ENCODE measurements at regions not wholly inside any gene's neighbourhood (a gene's known extent, or its start where the extent isn't known, plus 50 kb on each side); places are given as distances from the start of the nearest gene placed in this dataset.

GRCh38 chr16:52787709-52788108 is 240.8 kb upstream of the TOX3 start (continued):
- TF ChIP-seq ZNF462 (CRISPR knock-in tag; IDR thresholded peaks at IDR 0.05) = no peak

GRCh38 chr16:52786091-52786490 is 239.1 kb upstream of the TOX3 start:
- Mint-ChIP-seq H3K27ac (no peak overlapping the region), H3K4me1 (peaks cover 16% of the 10 kb centered on the region), H3K9me3 (no peaks in the 10 kb centered on the region), H3K27me3 (ENCODE audit: insufficient read depth, low read depth, poor library complexity) (no peaks in the 10 kb centered on the region), H3K4me3 (no peak overlapping the region), H3K36me3 (ENCODE audit: low read depth) (peaks cover 2% of the 10 kb centered on the region; the same call in 1 of the 3 replicates)
- Histone ChIP-seq H3F3A (replicated peaks; ENCODE audit: low read depth) (no peaks in the 10 kb centered on the region), H2AFZ (peak overlapping the region; percentile 72), H3K9me2 (ENCODE audit: insufficient read depth) (peaks cover 16% of the 10 kb centered on the region; the same call in 1 of the 2 replicates), H3K36me3 (ENCODE audit: insufficient read depth) (no peaks in the 10 kb centered on the region), H3K27ac (ENCODE audit: low read depth) (no peak overlapping the region), H4K20me1 (replicated peaks; ENCODE audit: insufficient read depth) (no peaks in the 10 kb centered on the region), H3K27me3 (ENCODE audit: insufficient read depth) (no peaks in the 10 kb centered on the region), H3K4me2 (no peak overlapping the region), H3K4me3 (no peak overlapping the region), H3K79me2 (replicated peaks; ENCODE audit: insufficient read depth) (no peaks in the 10 kb centered on the region), H3K4me1 (ENCODE audit: insufficient read depth) (no peaks in the 10 kb centered on the region; the same call in 1 of the 2 replicates)
- ATAC-seq (no peak; the same call in 2 of the 3 replicates), DNase-seq (ENCODE audit: low spot score) (no peak)
- TF ChIP-seq JUNB (IDR thresholded peaks at IDR 0.05; ENCODE audit: unreplicated experiment) = no peak
- no peak for TF ChIP-seq STAT1 (IDR thresholded peaks at IDR 0.05; ENCODE audit: unreplicated experiment)
- TF ChIP-seq ZNF331 (CRISPR knock-in tag; IDR thresholded peaks at IDR 0.05; ENCODE audit: low read depth) = no peak
- TF ChIP-seq CTCF (conservative IDR thresholded peaks at IDR 0.05; ENCODE audit: low read depth in 2 of 2) = no peak
- no peak for TF ChIP-seq ZNF114 (CRISPR knock-in tag; IDR thresholded peaks at IDR 0.05)
- TF ChIP-seq REST (IDR thresholded peaks at IDR 0.05; ENCODE audit: unreplicated experiment) = no peak

Measured in GM23338 (cell line).